ENCODE measurements at regions not wholly inside any gene's neighbourhood (a gene's known extent, or its start where the extent isn't known, plus 50 kb on each side); places are given as distances from the start of the nearest gene placed in this dataset.

GRCh38 chr6:40948570-40948969, 90.5 kb downstream of the UNC5CL start:
- no peak overlapping the region for H2AFZ ChIP-seq (ENCODE audit: low read depth, low read length, severe bottlenecking)
- H3K79me2 ChIP-seq (ENCODE audit: insufficient read depth, low read length), result no peaks in the 10 kb centered on the region
- H3K9ac ChIP-seq (ENCODE audit: low read length), result no peak overlapping the region
- H3F3A ChIP-seq (ENCODE audit: insufficient read depth), result no peaks in the 10 kb centered on the region
- no peak overlapping the region for H3K27ac ChIP-seq (ENCODE audit: low read depth, low read length)
- no peaks in the 10 kb centered on the region for H3K9me2 ChIP-seq (replicated peaks; ENCODE audit: insufficient read depth, low read length)
- H3K4me2 ChIP-seq (ENCODE audit: low read depth, low read length, poor library complexity, severe bottlenecking), result no peak overlapping the region
- no peaks in the 10 kb centered on the region for H4K20me1 ChIP-seq (ENCODE audit: low read depth, low read length)
- TF ChIP-seq CTCF (IDR thresholded peaks at IDR 0.05; ENCODE audit: insufficient read depth, low read length, poor library complexity, severe bottlenecking) (no peak), EZH2phosphoT487 (conservative IDR thresholded peaks at IDR 0.05; ENCODE audit: low read length) (no peak)
- no peaks in the 10 kb centered on the region for H3K9me3 ChIP-seq (ENCODE audit: insufficient read depth, low read length)
- H3K36me3 ChIP-seq (ENCODE audit: low read length), result no peaks in the 10 kb centered on the region
- 0 out of 2 replicates have a peak, but pooled peaks cover 3% of the 10 kb centered on the region for H3K27me3 ChIP-seq (ENCODE audit: low read length)
- no peak overlapping the region for H3K4me3 ChIP-seq (ENCODE audit: insufficient read depth, low read length, poor library complexity, severe bottlenecking)

GRCh38 chr6:40947876-40948526, 91.0 kb downstream of the UNC5CL start:
- H3K36me3 ChIP-seq (ENCODE audit: low read length), result no peaks in the 10 kb centered on the region
- H2AFZ ChIP-seq (ENCODE audit: low read depth, low read length, severe bottlenecking), result no peak overlapping the region
- H3K9ac ChIP-seq (ENCODE audit: low read length), result no peak overlapping the region
- TF ChIP-seq EZH2phosphoT487 (conservative IDR thresholded peaks at IDR 0.05; ENCODE audit: low read length) (no peak), CTCF (IDR thresholded peaks at IDR 0.05; ENCODE audit: insufficient read depth, low read length, poor library complexity, severe bottlenecking) (no peak)
- no peaks in the 10 kb centered on the region for H3K9me3 ChIP-seq (ENCODE audit: insufficient read depth, low read length)
- no peak overlapping the region for H3K4me2 ChIP-seq (ENCODE audit: low read depth, low read length, poor library complexity, severe bottlenecking)
- no peak overlapping the region for H3K4me3 ChIP-seq (ENCODE audit: insufficient read depth, low read length, poor library complexity, severe bottlenecking)
- H3K27ac ChIP-seq (ENCODE audit: low read depth, low read length), result no peak overlapping the region
- no peaks in the 10 kb centered on the region for H3K79me2 ChIP-seq (ENCODE audit: insufficient read depth, low read length)
- H3K9me2 ChIP-seq (replicated peaks; ENCODE audit: insufficient read depth, low read length), result no peaks in the 10 kb centered on the region
- 0 out of 2 replicates have a peak, but pooled peaks cover 3% of the 10 kb centered on the region for H3K27me3 ChIP-seq (ENCODE audit: low read length)
- no peaks in the 10 kb centered on the region for H3F3A ChIP-seq (ENCODE audit: insufficient read depth)
- H4K20me1 ChIP-seq (ENCODE audit: low read depth, low read length), result no peaks in the 10 kb centered on the region

- Histone ChIP-seq H4K20me1 (ENCODE audit: low read depth, low read length) (no peaks in the 10 kb centered on the region), H3K4me2 (ENCODE audit: low read depth, low read length, poor library complexity, severe bottlenecking) (no peak overlapping the region), H3K79me2 (ENCODE audit: insufficient read depth, low read length) (no peaks in the 10 kb centered on the region), H3K9ac (ENCODE audit: low read length) (no peak overlapping the region), H3F3A (ENCODE audit: insufficient read depth) (no peaks in the 10 kb centered on the region), H3K9me2 (replicated peaks; ENCODE audit: insufficient read depth, low read length) (no peaks in the 10 kb centered on the region), H3K4me3 (ENCODE audit: insufficient read depth, low read length, poor library complexity, severe bottlenecking) (no peak overlapping the region), H2AFZ (ENCODE audit: low read depth, low read length, severe bottlenecking) (no peak overlapping the region), H3K27ac (ENCODE audit: low read depth, low read length) (no peak overlapping the region), H3K36me3 (ENCODE audit: low read length) (no peaks in the 10 kb centered on the region), H3K9me3 (ENCODE audit: insufficient read depth, low read length) (no peaks in the 10 kb centered on the region), H3K27me3 (ENCODE audit: low read length) (no peaks in the 10 kb centered on the region)
- no peak for TF ChIP-seq EZH2phosphoT487 (conservative IDR thresholded peaks at IDR 0.05; ENCODE audit: low read length)
- no peak for TF ChIP-seq CTCF (IDR thresholded peaks at IDR 0.05; ENCODE audit: insufficient read depth, low read length, poor library complexity, severe bottlenecking)
Measured at GRCh38 chr6:40946738-40947301, 92.2 kb downstream of the UNC5CL start.
